GM13977 (cell line): ENCODE measurements at regions not wholly inside any gene's neighbourhood (a gene's known extent, or its start where the extent isn't known, plus 50 kb on each side); places are given as distances from the start of the nearest gene placed in this dataset.

ENCODE experiments used
- DNase-seq: peaks from one replicate; pipeline ENCODE4 v3.0.0; 2012; ENCODE audit warnings: low spot score
- CTCF ChIP-seq: IDR thresholded peaks from 2 replicates; pipeline ENCODE4 v1.5.1; 2012; ENCODE audit warnings: mild to moderate bottlenecking, control low read depth; ENCODE audit not compliant: insufficient read depth; ENCODE audit errors: extremely low read depth, missing control alignments
- in situ Hi-C: fragments of 300-500 bp; cut with MboI; formaldehyde crosslinking; loops from one replicate; pipeline ENCODE4 v1.12.0; 2022; ENCODE audit warnings: low sequenced_read_pairs, low pct_unique_long_range_greater_than_20kb, mixed read lengths, inconsistent platforms; ENCODE audit not compliant: unreplicated experiment

- DNase-seq: no peak
- in situ Hi-C loops: no loop called here
- no peak for TF ChIP-seq CTCF
These were observed 1032.8 kb upstream of the CDH8 start for GRCh38 chr16:63069047-63069446.

GRCh38 chr16:63067141-63067540 is 1030.9 kb upstream of the CDH8 start:
- TF ChIP-seq CTCF: no peak
- in situ Hi-C loops: no loop called here
- DNase-seq: no peak

- TF ChIP-seq CTCF: no peak
- no peak for DNase-seq
- in situ Hi-C loops: no loop called here
These were observed 1030.3 kb upstream of the CDH8 start for GRCh38 chr16:63066552-63066951.

- in situ Hi-C loops: no loop called here
- no peak for TF ChIP-seq CTCF
- no peak for DNase-seq
These were observed 1025.1 kb upstream of the CDH8 start for GRCh38 chr16:63061319-63061718.

GRCh38 chr16:63059676-63060075 is 1023.4 kb upstream of the CDH8 start:
- no peak for DNase-seq
- in situ Hi-C loops: no loop called here
- TF ChIP-seq CTCF: no peak

GRCh38 chr16:63057341-63057740 is 1021.1 kb upstream of the CDH8 start:
- TF ChIP-seq CTCF: no peak
- no peak for DNase-seq
- in situ Hi-C loops: no loop called here

- no peak for DNase-seq
- in situ Hi-C loops: no loop called here
- TF ChIP-seq CTCF: no peak
These were observed 1014.2 kb upstream of the CDH8 start for GRCh38 chr16:63050391-63050790.
